ENCODE measurements at regions not wholly inside any gene's neighbourhood (a gene's known extent, or its start where the extent isn't known, plus 50 kb on each side); places are given as distances from the start of the nearest gene placed in this dataset.
A peak's percentile ranks its signal among the peaks of the same experiment; 100 is the strongest.

- TF ChIP-seq, protein P1, sequence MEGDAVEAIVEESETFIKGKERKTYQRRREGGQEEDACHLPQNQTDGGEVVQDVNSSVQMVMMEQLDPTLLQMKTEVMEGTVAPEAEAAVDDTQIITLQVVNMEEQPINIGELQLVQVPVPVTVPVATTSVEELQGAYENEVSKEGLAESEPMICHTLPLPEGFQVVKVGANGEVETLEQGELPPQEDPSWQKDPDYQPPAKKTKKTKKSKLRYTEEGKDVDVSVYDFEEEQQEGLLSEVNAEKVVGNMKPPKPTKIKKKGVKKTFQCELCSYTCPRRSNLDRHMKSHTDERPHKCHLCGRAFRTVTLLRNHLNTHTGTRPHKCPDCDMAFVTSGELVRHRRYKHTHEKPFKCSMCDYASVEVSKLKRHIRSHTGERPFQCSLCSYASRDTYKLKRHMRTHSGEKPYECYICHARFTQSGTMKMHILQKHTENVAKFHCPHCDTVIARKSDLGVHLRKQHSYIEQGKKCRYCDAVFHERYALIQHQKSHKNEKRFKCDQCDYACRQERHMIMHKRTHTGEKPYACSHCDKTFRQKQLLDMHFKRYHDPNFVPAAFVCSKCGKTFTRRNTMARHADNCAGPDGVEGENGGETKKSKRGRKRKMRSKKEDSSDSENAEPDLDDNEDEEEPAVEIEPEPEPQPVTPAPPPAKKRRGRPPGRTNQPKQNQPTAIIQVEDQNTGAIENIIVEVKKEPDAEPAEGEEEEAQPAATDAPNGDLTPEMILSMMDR (conservative IDR thresholded peaks at IDR 0.05; ENCODE audit: control insufficient read depth, insufficient read depth, low read depth, low read length), result no peak
- DNase-seq (ENCODE audit: low read depth), result no peak
- no peak overlapping the region for H3K4me3 ChIP-seq (ENCODE audit: control insufficient read depth, low read depth, low read length)
Observed at GRCh38 chr2:177064422-177064821, 148.2 kb upstream of the HNRNPA3 start.

- TF ChIP-seq, protein P1 (conservative IDR thresholded peaks at IDR 0.05; ENCODE audit: control insufficient read depth, insufficient read depth, low read depth, low read length), result no peak
- no peak overlapping the region for H3K4me3 ChIP-seq (ENCODE audit: control insufficient read depth, low read depth, low read length)
- DNase-seq (ENCODE audit: low read depth), result no peak
Observed at GRCh38 chr2:177068967-177069366, 143.6 kb upstream of the HNRNPA3 start.

- TF ChIP-seq, protein P1 (conservative IDR thresholded peaks at IDR 0.05; ENCODE audit: control insufficient read depth, insufficient read depth, low read depth, low read length), result no peak
- peak; percentile 60 for DNase-seq (ENCODE audit: low read depth)
- H3K4me3 ChIP-seq (ENCODE audit: control insufficient read depth, low read depth, low read length), result no peak overlapping the region
Observed at GRCh38 chr2:177072090-177072489, 140.5 kb upstream of the HNRNPA3 start.

DNA sequence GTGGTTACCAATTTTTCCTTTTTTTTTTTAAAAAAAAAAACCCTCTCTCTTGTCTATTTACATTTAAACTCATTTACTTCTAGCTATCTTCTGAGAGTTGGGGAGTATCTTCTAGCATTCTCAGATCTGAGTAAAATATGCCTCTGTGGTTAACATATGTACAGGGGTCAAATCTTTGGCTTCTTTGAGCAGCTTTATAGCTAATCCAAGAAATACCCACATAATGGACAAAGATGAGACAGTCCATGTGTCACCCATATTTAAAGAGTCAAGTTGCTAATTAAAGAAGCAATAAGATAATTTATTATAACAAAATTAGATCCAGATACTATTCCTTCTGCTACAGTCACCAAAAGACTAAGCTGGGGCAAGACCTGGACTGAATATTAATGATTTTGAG lies 139.0 kb upstream of the HNRNPA3 start:
- peak; percentile 7 for DNase-seq (ENCODE audit: low read depth)
- TF ChIP-seq, protein P1 (conservative IDR thresholded peaks at IDR 0.05; ENCODE audit: control insufficient read depth, insufficient read depth, low read depth, low read length), result no peak
- no peak overlapping the region for H3K4me3 ChIP-seq (ENCODE audit: control insufficient read depth, low read depth, low read length)

DNA sequence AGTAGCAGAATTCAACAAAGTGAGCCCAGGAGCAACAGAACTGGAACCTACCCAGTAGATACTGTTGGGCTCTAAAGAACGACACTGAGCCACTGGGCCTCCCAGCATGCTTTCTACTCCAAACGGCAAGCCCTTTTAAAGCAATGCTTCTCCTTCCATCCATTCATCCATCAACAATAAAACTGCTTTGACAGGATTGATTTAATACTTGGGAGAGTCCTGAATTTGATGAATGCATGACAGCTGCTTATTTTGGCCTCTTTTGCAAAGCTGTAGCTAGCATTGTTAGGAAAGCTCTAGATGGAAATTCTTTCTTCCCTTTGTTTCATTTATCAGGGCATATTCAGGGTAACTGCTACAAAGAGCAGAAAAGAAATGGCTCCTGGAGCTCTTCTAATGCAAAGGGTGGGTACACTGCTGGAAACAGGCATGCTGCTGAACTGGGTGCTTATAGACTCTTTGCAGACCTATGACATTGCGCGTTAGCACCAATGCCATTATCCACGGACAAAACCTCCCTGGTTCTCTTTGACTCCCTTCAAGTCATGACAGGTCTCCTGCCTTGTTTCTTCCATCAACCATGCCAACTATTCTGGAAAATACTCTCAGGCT lies 138.4 kb upstream of the HNRNPA3 start:
- TF ChIP-seq, protein P1 (conservative IDR thresholded peaks at IDR 0.05; ENCODE audit: control insufficient read depth, insufficient read depth, low read depth, low read length), result no peak
- DNase-seq (ENCODE audit: low read depth), result no peak
- no peak overlapping the region for H3K4me3 ChIP-seq (ENCODE audit: control insufficient read depth, low read depth, low read length)

GRCh38 chr2:177075254-177075653 lies 137.3 kb upstream of the HNRNPA3 start:
- no peak overlapping the region for H3K4me3 ChIP-seq (ENCODE audit: control insufficient read depth, low read depth, low read length)
- TF ChIP-seq, protein P1 (conservative IDR thresholded peaks at IDR 0.05; ENCODE audit: control insufficient read depth, insufficient read depth, low read depth, low read length), result no peak
- DNase-seq (ENCODE audit: low read depth), result peak; percentile 8
